ENCODE measurements at regions not wholly inside any gene's neighbourhood (a gene's known extent, or its start where the extent isn't known, plus 50 kb on each side); places are given as distances from the start of the nearest gene placed in this dataset.

- 85 to 90% methylated on average over 9 of the region's 9 CpGs for WGBS, 2 experiments
- H3K27ac ChIP-seq (ENCODE audit: insufficient read depth, low read depth, low read length, poor library complexity, severe bottlenecking), result no peak overlapping the region
- H3K27me3 ChIP-seq (ENCODE audit: control insufficient read depth, insufficient read depth, low read length, poor library complexity, severe bottlenecking), result no peaks in the 10 kb centered on the region
- no peaks in the 10 kb centered on the region for H3K36me3 ChIP-seq (ENCODE audit: control insufficient read depth, insufficient read depth, low read length)
- H3K9me3 ChIP-seq (ENCODE audit: control insufficient read depth, low read length), result no peaks in the 10 kb centered on the region
- H3K4me3 ChIP-seq (ENCODE audit: insufficient read depth, low read depth, low read length), result no peak overlapping the region
- H3K4me1 ChIP-seq (ENCODE audit: control insufficient read depth, insufficient read depth, low read length), result no peaks in the 10 kb centered on the region
Measured at GRCh38 chr16:73205153-73205886, 157.4 kb upstream of the ZFHX3 start.

DNA sequence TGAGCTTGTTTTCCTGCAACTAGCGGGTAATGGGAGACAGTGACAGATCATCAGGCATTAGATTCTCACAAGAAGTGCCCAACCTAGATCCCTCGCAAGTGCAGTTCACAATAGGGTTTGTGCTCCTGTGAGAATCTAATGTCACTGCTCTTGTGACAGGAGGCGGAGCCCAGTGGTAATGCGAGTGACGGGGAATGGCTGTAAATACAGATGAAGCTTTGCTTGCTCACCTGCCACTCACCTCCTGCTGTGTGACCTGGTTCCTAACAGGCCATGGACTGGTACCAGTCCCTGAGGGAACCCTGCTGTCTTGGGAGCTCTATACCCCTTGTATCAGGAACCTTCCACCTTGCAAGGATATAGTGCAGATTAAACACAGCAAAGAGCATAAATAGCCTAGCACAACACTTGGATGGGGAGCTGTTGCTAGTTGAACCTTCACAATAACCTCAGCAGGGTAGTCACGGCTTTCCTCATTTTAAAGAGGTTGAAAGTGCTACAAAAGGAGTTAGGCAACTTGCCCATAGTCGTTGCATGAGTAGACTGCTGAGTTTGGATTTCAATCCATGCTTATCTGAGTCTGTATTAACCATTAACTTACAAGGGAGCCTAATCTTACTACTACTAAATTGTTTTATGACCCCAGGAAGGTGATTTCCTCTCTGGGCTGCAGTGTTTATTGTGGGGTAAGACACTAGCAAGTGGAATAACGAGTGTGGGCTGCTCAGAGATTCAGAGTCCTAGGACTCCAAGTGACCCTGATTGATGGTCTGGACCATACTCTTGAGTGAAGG lies 156.6 kb upstream of the ZFHX3 start:
- H3K4me3 ChIP-seq (ENCODE audit: insufficient read depth, low read depth, low read length), result no peak overlapping the region
- H3K27ac ChIP-seq (ENCODE audit: insufficient read depth, low read depth, low read length, poor library complexity, severe bottlenecking), result no peak overlapping the region
- no peaks in the 10 kb centered on the region for H3K4me1 ChIP-seq (ENCODE audit: control insufficient read depth, insufficient read depth, low read length)
- no peaks in the 10 kb centered on the region for H3K27me3 ChIP-seq (ENCODE audit: control insufficient read depth, insufficient read depth, low read length, poor library complexity, severe bottlenecking)
- 93 to 97% methylated on average over 8 of the region's 8 CpGs for WGBS, 2 experiments
- no peaks in the 10 kb centered on the region for H3K36me3 ChIP-seq (ENCODE audit: control insufficient read depth, insufficient read depth, low read length)
- H3K9me3 ChIP-seq (ENCODE audit: control insufficient read depth, low read length), result no peaks in the 10 kb centered on the region

DNA sequence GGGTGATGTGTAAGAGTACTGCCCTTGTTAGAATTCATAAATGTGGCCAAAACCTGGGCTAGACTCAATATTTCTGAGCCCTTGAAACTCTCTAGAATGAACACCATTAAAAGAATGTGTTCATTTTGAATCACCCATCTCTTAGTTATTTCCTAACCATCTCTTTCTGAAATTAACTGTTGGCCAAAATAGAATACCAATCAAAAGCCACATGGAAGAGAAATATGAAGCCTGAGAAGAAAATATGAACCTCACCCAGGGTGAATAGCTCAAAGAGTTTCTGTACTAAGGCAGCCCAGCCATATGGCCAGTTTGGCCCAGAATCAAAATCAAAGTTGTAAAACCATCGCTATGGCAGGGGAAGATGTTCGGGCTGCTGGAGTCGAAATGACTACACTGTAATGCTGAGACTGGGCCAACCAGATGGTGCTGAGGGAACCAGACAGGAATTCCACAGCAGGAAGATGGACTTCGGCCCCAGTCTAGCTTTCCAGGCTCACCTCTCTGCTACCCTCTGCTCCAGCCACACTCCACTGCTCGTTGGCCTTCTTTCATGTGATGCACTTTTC lies 154.3 kb upstream of the ZFHX3 start:
- WGBS, 2 experiments, result 94% methylated on average over 5 of the region's 5 CpGs
- Histone ChIP-seq H3K27ac (ENCODE audit: insufficient read depth, low read depth, low read length, poor library complexity, severe bottlenecking) (no peak overlapping the region), H3K27me3 (ENCODE audit: control insufficient read depth, insufficient read depth, low read length, poor library complexity, severe bottlenecking) (no peaks in the 10 kb centered on the region), H3K4me1 (ENCODE audit: control insufficient read depth, insufficient read depth, low read length) (no peaks in the 10 kb centered on the region), H3K36me3 (ENCODE audit: control insufficient read depth, insufficient read depth, low read length) (no peaks in the 10 kb centered on the region), H3K4me3 (ENCODE audit: insufficient read depth, low read depth, low read length) (no peak overlapping the region), H3K9me3 (ENCODE audit: control insufficient read depth, low read length) (no peaks in the 10 kb centered on the region)

DNA sequence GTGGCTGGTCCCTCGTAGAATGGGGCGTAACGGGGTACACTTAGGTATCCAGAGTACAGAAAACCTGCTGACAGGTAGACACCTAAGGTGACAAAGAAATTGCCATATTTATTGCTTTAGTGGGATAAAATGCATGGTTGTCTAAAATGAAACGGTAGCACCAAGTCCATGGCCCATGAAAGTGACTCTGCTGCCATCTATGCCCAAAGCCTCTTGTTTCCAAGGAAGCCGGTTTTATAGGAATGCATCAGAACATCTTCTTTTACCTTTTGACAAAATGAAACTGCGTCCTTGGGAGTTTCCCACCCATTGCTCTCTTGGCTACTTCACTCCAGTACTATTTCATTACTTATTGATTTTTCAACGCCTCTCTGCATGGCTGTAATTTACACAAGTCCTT lies 151.3 kb upstream of the ZFHX3 start:
- H3K36me3 ChIP-seq (ENCODE audit: control insufficient read depth, insufficient read depth, low read length), result no peaks in the 10 kb centered on the region
- H3K4me1 ChIP-seq (ENCODE audit: control insufficient read depth, insufficient read depth, low read length), result no peaks in the 10 kb centered on the region
- WGBS, 2 experiments, result 86 to 89% methylated on average over 7 of the region's 7 CpGs
- H3K9me3 ChIP-seq (ENCODE audit: control insufficient read depth, low read length), result no peaks in the 10 kb centered on the region
- H3K4me3 ChIP-seq (ENCODE audit: insufficient read depth, low read depth, low read length), result no peak overlapping the region
- H3K27ac ChIP-seq (ENCODE audit: insufficient read depth, low read depth, low read length, poor library complexity, severe bottlenecking), result no peak overlapping the region
- no peaks in the 10 kb centered on the region for H3K27me3 ChIP-seq (ENCODE audit: control insufficient read depth, insufficient read depth, low read length, poor library complexity, severe bottlenecking)

- Histone ChIP-seq H3K4me3 (ENCODE audit: insufficient read depth, low read depth, low read length) (no peak overlapping the region), H3K9me3 (ENCODE audit: control insufficient read depth, low read length) (no peaks in the 10 kb centered on the region), H3K27ac (ENCODE audit: insufficient read depth, low read depth, low read length, poor library complexity, severe bottlenecking) (no peak overlapping the region), H3K27me3 (ENCODE audit: control insufficient read depth, insufficient read depth, low read length, poor library complexity, severe bottlenecking) (no peaks in the 10 kb centered on the region), H3K36me3 (ENCODE audit: control insufficient read depth, insufficient read depth, low read length) (no peaks in the 10 kb centered on the region), H3K4me1 (ENCODE audit: control insufficient read depth, insufficient read depth, low read length) (no peaks in the 10 kb centered on the region)
- WGBS, 2 experiments, result 87 to 94% methylated on average over 5 of the region's 5 CpGs
Measured at GRCh38 chr16:73198481-73198880, 150.6 kb upstream of the ZFHX3 start.

- 88 to 92% methylated on average over 3 of the region's 3 CpGs for WGBS, 2 experiments
- no peak overlapping the region for H3K4me3 ChIP-seq (ENCODE audit: insufficient read depth, low read depth, low read length)
- no peaks in the 10 kb centered on the region for H3K36me3 ChIP-seq (ENCODE audit: control insufficient read depth, insufficient read depth, low read length)
- H3K9me3 ChIP-seq (ENCODE audit: control insufficient read depth, low read length), result no peaks in the 10 kb centered on the region
- no peak overlapping the region for H3K27ac ChIP-seq (ENCODE audit: insufficient read depth, low read depth, low read length, poor library complexity, severe bottlenecking)
- H3K4me1 ChIP-seq (ENCODE audit: control insufficient read depth, insufficient read depth, low read length), result no peaks in the 10 kb centered on the region
- H3K27me3 ChIP-seq (ENCODE audit: control insufficient read depth, insufficient read depth, low read length, poor library complexity, severe bottlenecking), result no peaks in the 10 kb centered on the region
Measured at GRCh38 chr16:73197598-73197997, 149.7 kb upstream of the ZFHX3 start.

- Histone ChIP-seq H3K27ac (ENCODE audit: insufficient read depth, low read depth, low read length, poor library complexity, severe bottlenecking) (no peak overlapping the region), H3K9me3 (ENCODE audit: control insufficient read depth, low read length) (no peaks in the 10 kb centered on the region), H3K4me1 (ENCODE audit: control insufficient read depth, insufficient read depth, low read length) (peaks cover 9% of the 10 kb centered on the region), H3K27me3 (ENCODE audit: control insufficient read depth, insufficient read depth, low read length, poor library complexity, severe bottlenecking) (no peaks in the 10 kb centered on the region), H3K36me3 (ENCODE audit: control insufficient read depth, insufficient read depth, low read length) (no peaks in the 10 kb centered on the region), H3K4me3 (ENCODE audit: insufficient read depth, low read depth, low read length) (no peak overlapping the region)
- WGBS, 2 experiments, result 28 to 29% methylated on average over 4 of the region's 4 CpGs
Measured at GRCh38 chr16:73196670-73197069, 148.7 kb upstream of the ZFHX3 start.

GRCh38 chr16:73193464-73193863 lies 145.5 kb upstream of the ZFHX3 start:
- Histone ChIP-seq H3K27ac (ENCODE audit: insufficient read depth, low read depth, low read length, poor library complexity, severe bottlenecking) (no peak overlapping the region), H3K36me3 (ENCODE audit: control insufficient read depth, insufficient read depth, low read length) (no peaks in the 10 kb centered on the region), H3K9me3 (ENCODE audit: control insufficient read depth, low read length) (no peaks in the 10 kb centered on the region), H3K4me1 (ENCODE audit: control insufficient read depth, insufficient read depth, low read length) (peaks cover 16% of the 10 kb centered on the region), H3K4me3 (ENCODE audit: insufficient read depth, low read depth, low read length) (no peak overlapping the region), H3K27me3 (ENCODE audit: control insufficient read depth, insufficient read depth, low read length, poor library complexity, severe bottlenecking) (no peaks in the 10 kb centered on the region)
- WGBS, 2 experiments, result 100% methylated on average over 1 of the region's 1 CpG; no CpG with 5 or more reads in 1 of the 2 experiments

GRCh38 chr16:73192232-73192894 lies 144.4 kb upstream of the ZFHX3 start:
- Histone ChIP-seq H3K9me3 (ENCODE audit: control insufficient read depth, low read length) (no peaks in the 10 kb centered on the region), H3K27me3 (ENCODE audit: control insufficient read depth, insufficient read depth, low read length, poor library complexity, severe bottlenecking) (no peaks in the 10 kb centered on the region), H3K4me3 (ENCODE audit: insufficient read depth, low read depth, low read length) (no peak overlapping the region), H3K4me1 (ENCODE audit: control insufficient read depth, insufficient read depth, low read length) (peaks cover 16% of the 10 kb centered on the region), H3K36me3 (ENCODE audit: control insufficient read depth, insufficient read depth, low read length) (no peaks in the 10 kb centered on the region), H3K27ac (ENCODE audit: insufficient read depth, low read depth, low read length, poor library complexity, severe bottlenecking) (no peak overlapping the region)
- WGBS, 2 experiments, result 83 to 85% methylated on average over 19 of the region's 19 CpGs

DNA sequence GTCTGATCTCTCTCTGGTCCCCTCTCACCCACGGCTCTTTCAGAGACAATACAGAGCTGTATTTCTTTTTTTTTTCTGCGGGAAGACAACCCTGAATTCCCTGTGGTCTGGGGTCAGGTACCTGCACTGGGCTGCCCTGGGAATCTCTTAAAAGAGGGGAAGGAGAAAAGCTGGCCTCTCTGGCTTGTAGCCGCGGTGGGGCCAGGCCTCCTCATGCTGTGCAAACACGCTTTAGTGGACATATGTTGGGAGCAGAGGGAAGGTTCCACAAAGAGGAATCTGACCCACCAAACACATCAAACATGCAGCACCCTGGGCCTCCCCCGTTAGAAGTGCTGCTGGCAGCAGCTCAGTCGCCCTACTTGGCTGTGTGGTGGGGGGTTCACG lies 143.7 kb upstream of the ZFHX3 start:
- WGBS, 2 experiments, result 79 to 85% methylated on average over 7 to 8 of the region's 8 CpGs
- Histone ChIP-seq H3K27ac (ENCODE audit: insufficient read depth, low read depth, low read length, poor library complexity, severe bottlenecking) (no peak overlapping the region), H3K36me3 (ENCODE audit: control insufficient read depth, insufficient read depth, low read length) (no peaks in the 10 kb centered on the region), H3K4me3 (ENCODE audit: insufficient read depth, low read depth, low read length) (no peak overlapping the region), H3K4me1 (ENCODE audit: control insufficient read depth, insufficient read depth, low read length) (peaks cover 21% of the 10 kb centered on the region), H3K9me3 (ENCODE audit: control insufficient read depth, low read length) (no peaks in the 10 kb centered on the region), H3K27me3 (ENCODE audit: control insufficient read depth, insufficient read depth, low read length, poor library complexity, severe bottlenecking) (no peaks in the 10 kb centered on the region)

Measured in ectodermal cell (in vitro differentiated cells).